HepG2 (cell line): ENCODE measurements at regions not wholly inside any gene's neighbourhood (a gene's known extent, or its start where the extent isn't known, plus 50 kb on each side); places are given as distances from the start of the nearest gene placed in this dataset.
A peak's percentile ranks its signal among the peaks of the same experiment; 100 is the strongest.

Experiments
- ATAC-seq: fragments of 200-7000 bp; cut with Tn5 transposase; 3 replicates; pipeline ENCODE4 v1.9.1; 2020; ENCODE audit warnings: mild to moderate bottlenecking, moderate library complexity
- BruUV-seq: library from RNA; stranded (reverse); fragments of 400-500 nt; replicated peaks from 2 replicates; lab custom pipeline; 2021; lab: Mats Ljungman, UMichigan
- CTCF ChIA-PET: fragments of 300-600 bp; formaldehyde crosslinking; extraction: SDS; loops from one replicate; lab custom pipeline; 2021; ENCODE audit warnings: low total read pairs, inconsistent platforms, low intra/inter-chr PET ratio; lab: Yijun Ruan, JAX
- POLR2A ChIA-PET: fragments of 350-600 bp; sonication (Branson Sonifier 250); formaldehyde crosslinking; loops from one replicate; lab custom pipeline; 2020; ENCODE audit warnings: antibody characterized with exemption, inconsistent platforms; lab: Yijun Ruan, JAX
- DNase-seq: peaks from one replicate; pipeline ENCODE4 v3.0.0-alpha.2; 2015; ENCODE audit warnings: low spot score
- FAIRE-seq: peaks from 3 replicates; lab custom pipeline; 2011; peaks lifted over from hg19 to GRCh38; lab: Jason Lieb, UNC
- H2AFZ ChIP-seq: one replicate; pipeline ENCODE4 v1.6.1; 2011; ENCODE audit warnings: low read length, inconsistent platforms
- H3K27ac ChIP-seq: fragments of 300-600 bp; 3 replicates; pipeline ENCODE4 v1.8.0; 2011; ENCODE audit warnings: mixed run types, mild to moderate bottlenecking, mixed read lengths, low read length, inconsistent platforms; ENCODE audit not compliant: insufficient read depth; ENCODE audit errors: extremely low read length
- H3K27me3 ChIP-seq, 2 experiments: fragments of 200-600 bp in 1 of 2; 2 replicates in 1 of 2; 3 replicates in 1 of 2; pipeline versions ENCODE4 v1.6.0 to v1.8.0; 2011; ENCODE audit warnings: low read length in 2 of 2, mild to moderate bottlenecking in 2 of 2, moderate library complexity in 2 of 2, inconsistent platforms in 1 of 2; ENCODE audit not compliant: insufficient read depth in 2 of 2, control insufficient read depth in 1 of 2
- H3K36me3 ChIP-seq, 2 experiments: fragments of 200-600 bp in 1 of 2; replicated peaks in 1 of 2; 2 replicates in 1 of 2; 3 replicates in 1 of 2; pipeline versions ENCODE4 v1.5.1 to v1.8.0; 2011; ENCODE audit warnings: low read length in 2 of 2, inconsistent platforms in 1 of 2; ENCODE audit not compliant: insufficient read depth in 2 of 2, control insufficient read depth in 1 of 2
- H3K4me1 ChIP-seq: 2 replicates; pipeline ENCODE4 v1.5.1; 2012; ENCODE audit warnings: low read length, inconsistent platforms; ENCODE audit not compliant: insufficient read depth
- H3K4me2 ChIP-seq: 2 replicates; pipeline ENCODE4 v1.6.0; 2011; ENCODE audit warnings: low read depth, low read length, inconsistent platforms
- H3K4me3 ChIP-seq, 3 experiments: fragments of 200-600 bp in 1 of 3; sonication (generic), shearing (Covaris generic) in 1 of 3; replicated peaks in 1 of 3; 2 replicates each; pipeline ENCODE4 v1.5.1; 2011 to 2016; ENCODE audit warnings: low read length in 3 of 3, inconsistent platforms in 2 of 3, low read depth in 2 of 3, mild to moderate bottlenecking in 2 of 3, control low read depth in 1 of 3, mixed read lengths in 1 of 3; ENCODE audit not compliant: insufficient read depth in 1 of 3
- H3K79me2 ChIP-seq: one replicate; pipeline ENCODE4 v1.6.1; 2011; ENCODE audit warnings: low read length, inconsistent platforms; ENCODE audit not compliant: insufficient read depth
- H3K9ac ChIP-seq: 2 replicates; pipeline ENCODE4 v1.6.0; 2011; ENCODE audit warnings: mild to moderate bottlenecking, low read depth, low read length, inconsistent platforms; ENCODE audit not compliant: insufficient read depth
- H3K9me3 ChIP-seq: 2 replicates; pipeline ENCODE4 v1.5.1; 2012; ENCODE audit warnings: mild to moderate bottlenecking, low read length
- H4K20me1 ChIP-seq: 2 replicates; pipeline ENCODE4 v1.6.0; 2011; ENCODE audit warnings: inconsistent platforms, mild to moderate bottlenecking, low read length, moderate library complexity; ENCODE audit not compliant: insufficient read depth
- CBX2 ChIP-seq, 2 experiments: fragments of 200-600 bp in 1 of 2; sonication (generic); formaldehyde crosslinking in 1 of 2; IDR thresholded peaks; 2 replicates each; pipeline versions ENCODE4 v1.7.0 to v1.8.1; 2018 to 2022; ENCODE audit warnings: low read depth in 2 of 2, low read length in 1 of 2, mild to moderate bottlenecking in 1 of 2, missing genetic modification reagents in 1 of 2
- CHCHD3 ChIP-seq: sonication (generic); formaldehyde crosslinking; IDR thresholded peaks from 2 replicates; pipeline ENCODE4 v1.8.0; 2022; ENCODE audit warnings: mild to moderate bottlenecking, missing genetic modification reagents, moderate library complexity
- NCOR1 ChIP-seq: fragments of 200-600 bp; sonication (generic); IDR thresholded peaks from 2 replicates; pipeline ENCODE4 v1.7.0; 2017; ENCODE audit warnings: antibody characterized with exemption, low read length, borderline replicate concordance
- SALL1 ChIP-seq: sonication (generic); formaldehyde crosslinking; IDR thresholded peaks from 2 replicates; pipeline ENCODE4 v1.8.0; 2022; ENCODE audit warnings: mild to moderate bottlenecking, missing genetic modification reagents
- SMAD3 ChIP-seq: sonication (generic); formaldehyde crosslinking; IDR thresholded peaks from 2 replicates; pipeline ENCODE4 v1.4.0; 2020; ENCODE audit warnings: missing genetic modification reagents
- ZNF317 ChIP-seq: sonication (generic); formaldehyde crosslinking; IDR thresholded peaks from 2 replicates; pipeline ENCODE4 v1.5.0; 2020; ENCODE audit warnings: mild to moderate bottlenecking, missing genetic modification reagents
- WGBS: methylation state at CpG from one replicate; pipeline ENCODE4 v1.1.6; 2017; ENCODE audit warnings: low lambda C conversion rate; 5-methylcytosine and 5-hydroxymethylcytosine counted together
- in situ Hi-C: cut with HindIII; loops from 2 replicates; pipeline ENCODE4 v1.10.0; 2017; ENCODE audit warnings: low pct_unique_long_range_greater_than_20kb; ENCODE audit not compliant: extremely low pct_ligation_motif_present
- intact Hi-C: fragments of 100-400 bp; cut with micrococcal nuclease; formaldehyde crosslinking; loops from one replicate; pipeline ENCODE4 v1.10.0; 2022; ENCODE audit not compliant: unreplicated experiment
- TF ChIP-seq, protein P1 (sequence below): sonication (generic); formaldehyde crosslinking; IDR thresholded peaks from 2 replicates; pipeline ENCODE4 v1.5.0; 2020; ENCODE audit warnings: missing genetic modification reagents
- TF ChIP-seq, protein P2 (sequence below): sonication (generic); formaldehyde crosslinking; IDR thresholded peaks from 2 replicates; pipeline ENCODE4 v1.4.0; 2020; ENCODE audit warnings: missing genetic modification reagents

DNA sequence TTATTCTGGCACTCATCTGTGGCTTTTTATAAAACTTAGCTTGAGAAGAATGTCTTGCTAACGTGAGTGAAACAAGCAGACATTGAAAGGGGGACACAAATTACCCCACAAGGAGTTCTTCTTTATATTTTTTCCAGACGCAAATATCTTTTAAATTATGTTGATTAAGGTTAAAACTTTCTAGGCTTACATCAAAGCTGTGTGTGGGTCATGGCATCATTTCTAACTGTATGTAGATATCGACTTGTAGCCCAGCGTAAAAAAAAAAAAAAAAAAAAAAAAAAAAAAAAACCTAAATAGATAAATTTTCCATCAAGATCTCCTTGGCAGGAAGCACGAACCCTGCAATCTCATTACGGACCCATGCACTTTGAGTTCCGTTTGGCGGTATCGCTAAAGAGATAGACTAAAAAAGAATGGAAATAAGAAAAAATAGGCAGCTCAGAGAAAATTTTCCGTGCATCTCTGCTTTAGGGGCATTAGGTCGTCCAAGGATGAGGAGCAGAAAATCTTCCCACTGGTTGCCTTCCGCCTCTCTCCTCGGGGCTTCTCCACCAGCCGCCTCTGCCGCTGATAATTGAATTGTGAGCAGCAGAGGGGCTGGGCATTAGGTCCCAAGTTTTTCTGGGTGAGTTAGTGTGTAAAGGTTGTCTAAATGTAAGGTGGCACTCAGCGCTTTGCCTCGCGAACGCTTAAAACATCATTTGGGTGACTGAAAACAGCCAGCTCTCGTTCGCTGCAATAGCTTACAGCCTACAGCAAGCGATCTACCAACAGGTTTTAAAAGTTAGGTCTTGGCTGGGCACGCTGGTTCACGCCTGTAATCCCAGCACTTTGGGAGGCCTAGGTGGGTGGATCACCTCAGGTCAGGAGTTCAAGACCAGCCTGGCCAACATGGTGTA, 194.0 kb downstream of the TRIM27 start:
- Histone ChIP-seq H3K4me3 (peak overlapping the region in 2 of 3 experiments; percentile 80; a peak in 5 of 6 replicates), H3K9ac (no peak overlapping the region; the same call in 1 of the 2 replicates), H3K36me3 (no peaks in the 10 kb centered on the region), H3K9me3 (no peaks in the 10 kb centered on the region), H2AFZ (no peak overlapping the region), H3K27me3 (peaks cover 0 to 47% of the 10 kb centered on the region in 2 experiments; a peak in 3 of 5 replicates), H3K27ac (no peak overlapping the region), H3K4me1 (peaks cover 44% of the 10 kb centered on the region), H3K4me2 (peak overlapping the region; percentile 85), H3K79me2 (no peaks in the 10 kb centered on the region), H4K20me1 (no peaks in the 10 kb centered on the region)
- ChIA-PET CTCF (no interaction called here), POLR2A (interaction anchor here (1.2 to 1.7 kb wide), 3 partner anchors 18 to 194 kb away, joined by 3 to 5 read pairs (median 3); partner anchors contain the start of gene TRIM27)
- FAIRE-seq (no peak), ATAC-seq (no peak), DNase-seq (no peak)
- BruUV-seq: no TSS peak
- in situ Hi-C loops: no loop called here
- intact Hi-C loops: loop anchor here (5.0 kb wide), 2 partner anchors 78 to 142 kb away; a partner anchor contains a TSS
- TF ChIP-seq SALL1 (CRISPR knock-in tag) (peak; percentile 16; the same call in 1 of the 2 replicates), SMAD3 (CRISPR knock-in tag) (peak; percentile 0; the same call in 1 of the 2 replicates), ZNF317 (CRISPR knock-in tag) (peak; percentile 10; the same call in 1 of the 2 replicates), CHCHD3 (CRISPR knock-in tag) (no peak), CBX2 (IDR thresholded peaks at IDR 0.05; ENCODE audit: low read depth, low read length) (no peak; the same call in 1 of the 2 replicates), CBX2 (CRISPR knock-in tag; IDR thresholded peaks at IDR 0.05; ENCODE audit: low read depth) (0 out of 2 replicates have a peak, but pooled peaks have one; percentile 66), NCOR1 (0 out of 2 replicates have a peak, but pooled peaks have one; percentile 2)
- TF ChIP-seq, protein P1, sequence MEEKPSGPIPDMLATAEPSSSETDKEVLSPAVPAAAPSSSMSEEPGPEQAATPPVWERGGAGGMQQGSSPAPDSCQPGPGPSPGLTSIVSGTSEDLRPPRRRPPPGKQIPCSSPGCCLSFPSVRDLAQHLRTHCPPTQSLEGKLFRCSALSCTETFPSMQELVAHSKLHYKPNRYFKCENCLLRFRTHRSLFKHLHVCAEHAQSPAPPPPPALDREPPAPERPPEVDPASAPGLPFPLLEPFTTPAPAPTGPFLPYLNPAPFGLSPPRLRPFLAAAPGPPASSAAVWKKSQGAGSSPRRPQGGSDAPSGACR: no peak
- TF ChIP-seq, protein P2, sequence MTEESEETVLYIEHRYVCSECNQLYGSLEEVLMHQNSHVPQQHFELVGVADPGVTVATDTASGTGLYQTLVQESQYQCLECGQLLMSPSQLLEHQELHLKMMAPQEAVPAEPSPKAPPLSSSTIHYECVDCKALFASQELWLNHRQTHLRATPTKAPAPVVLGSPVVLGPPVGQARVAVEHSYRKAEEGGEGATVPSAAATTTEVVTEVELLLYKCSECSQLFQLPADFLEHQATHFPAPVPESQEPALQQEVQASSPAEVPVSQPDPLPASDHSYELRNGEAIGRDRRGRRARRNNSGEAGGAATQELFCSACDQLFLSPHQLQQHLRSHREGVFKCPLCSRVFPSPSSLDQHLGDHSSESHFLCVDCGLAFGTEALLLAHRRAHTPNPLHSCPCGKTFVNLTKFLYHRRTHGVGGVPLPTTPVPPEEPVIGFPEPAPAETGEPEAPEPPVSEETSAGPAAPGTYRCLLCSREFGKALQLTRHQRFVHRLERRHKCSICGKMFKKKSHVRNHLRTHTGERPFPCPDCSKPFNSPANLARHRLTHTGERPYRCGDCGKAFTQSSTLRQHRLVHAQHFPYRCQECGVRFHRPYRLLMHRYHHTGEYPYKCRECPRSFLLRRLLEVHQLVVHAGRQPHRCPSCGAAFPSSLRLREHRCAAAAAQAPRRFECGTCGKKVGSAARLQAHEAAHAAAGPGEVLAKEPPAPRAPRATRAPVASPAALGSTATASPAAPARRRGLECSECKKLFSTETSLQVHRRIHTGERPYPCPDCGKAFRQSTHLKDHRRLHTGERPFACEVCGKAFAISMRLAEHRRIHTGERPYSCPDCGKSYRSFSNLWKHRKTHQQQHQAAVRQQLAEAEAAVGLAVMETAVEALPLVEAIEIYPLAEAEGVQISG: 0 out of 2 replicates have a peak, but pooled peaks have one; percentile 36
- WGBS: 23% methylated on average over 20 of the region's 24 CpGs
